GM12874 (cell line): ENCODE measurements at regions not wholly inside any gene's neighbourhood (a gene's known extent, or its start where the extent isn't known, plus 50 kb on each side); places are given as distances from the start of the nearest gene placed in this dataset.

Experiments
- TF ChIP-seq, protein P1 (sequence below): IDR thresholded peaks from 2 replicates; pipeline ENCODE4 v1.5.1; 2011; ENCODE audit warnings: low read depth, mild to moderate bottlenecking, control low read depth, low read length, moderate library complexity; ENCODE audit not compliant: insufficient read depth

DNA sequence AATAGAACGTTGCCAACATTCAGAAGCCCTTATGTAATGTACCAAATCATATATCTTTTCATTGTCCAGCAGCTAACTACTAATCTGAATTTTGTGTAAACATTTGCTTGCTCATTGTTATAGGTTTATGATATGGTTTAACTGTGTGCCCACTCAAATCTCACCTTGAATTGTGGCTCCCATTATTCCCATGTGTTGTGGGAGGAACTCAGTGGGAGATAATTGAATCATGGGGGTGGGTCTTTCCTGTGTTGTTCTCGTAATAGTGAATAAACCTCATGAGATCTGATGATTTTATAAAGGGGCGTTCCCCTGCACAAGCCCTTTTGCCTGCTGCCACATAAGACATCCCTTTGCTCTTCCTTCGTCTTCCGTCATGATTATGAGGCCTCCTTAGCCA is 91.9 kb upstream of the CLVS2 start:
- TF ChIP-seq, protein P1, sequence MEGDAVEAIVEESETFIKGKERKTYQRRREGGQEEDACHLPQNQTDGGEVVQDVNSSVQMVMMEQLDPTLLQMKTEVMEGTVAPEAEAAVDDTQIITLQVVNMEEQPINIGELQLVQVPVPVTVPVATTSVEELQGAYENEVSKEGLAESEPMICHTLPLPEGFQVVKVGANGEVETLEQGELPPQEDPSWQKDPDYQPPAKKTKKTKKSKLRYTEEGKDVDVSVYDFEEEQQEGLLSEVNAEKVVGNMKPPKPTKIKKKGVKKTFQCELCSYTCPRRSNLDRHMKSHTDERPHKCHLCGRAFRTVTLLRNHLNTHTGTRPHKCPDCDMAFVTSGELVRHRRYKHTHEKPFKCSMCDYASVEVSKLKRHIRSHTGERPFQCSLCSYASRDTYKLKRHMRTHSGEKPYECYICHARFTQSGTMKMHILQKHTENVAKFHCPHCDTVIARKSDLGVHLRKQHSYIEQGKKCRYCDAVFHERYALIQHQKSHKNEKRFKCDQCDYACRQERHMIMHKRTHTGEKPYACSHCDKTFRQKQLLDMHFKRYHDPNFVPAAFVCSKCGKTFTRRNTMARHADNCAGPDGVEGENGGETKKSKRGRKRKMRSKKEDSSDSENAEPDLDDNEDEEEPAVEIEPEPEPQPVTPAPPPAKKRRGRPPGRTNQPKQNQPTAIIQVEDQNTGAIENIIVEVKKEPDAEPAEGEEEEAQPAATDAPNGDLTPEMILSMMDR = no peak

DNA sequence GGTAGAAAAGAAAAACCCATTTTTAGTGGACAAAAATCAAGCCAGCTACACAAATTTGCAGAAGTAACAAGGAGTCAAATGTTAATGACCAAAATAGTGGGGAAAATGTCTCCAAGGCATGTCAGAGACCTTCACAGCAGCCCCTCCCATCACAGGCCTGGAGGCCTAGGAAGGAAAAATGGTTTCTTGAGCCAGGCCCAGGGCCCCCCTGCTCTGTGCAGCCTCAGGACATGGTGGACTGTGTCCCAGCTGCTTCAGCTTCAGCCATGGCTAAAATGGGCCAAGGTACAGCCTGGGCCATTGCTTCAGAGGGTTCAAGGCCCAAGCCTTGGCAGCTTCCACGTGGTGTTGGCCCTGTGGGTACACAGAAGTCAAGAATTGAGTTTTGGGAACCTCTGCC is 82.5 kb upstream of the CLVS2 start:
- TF ChIP-seq, protein P1 = no peak

DNA sequence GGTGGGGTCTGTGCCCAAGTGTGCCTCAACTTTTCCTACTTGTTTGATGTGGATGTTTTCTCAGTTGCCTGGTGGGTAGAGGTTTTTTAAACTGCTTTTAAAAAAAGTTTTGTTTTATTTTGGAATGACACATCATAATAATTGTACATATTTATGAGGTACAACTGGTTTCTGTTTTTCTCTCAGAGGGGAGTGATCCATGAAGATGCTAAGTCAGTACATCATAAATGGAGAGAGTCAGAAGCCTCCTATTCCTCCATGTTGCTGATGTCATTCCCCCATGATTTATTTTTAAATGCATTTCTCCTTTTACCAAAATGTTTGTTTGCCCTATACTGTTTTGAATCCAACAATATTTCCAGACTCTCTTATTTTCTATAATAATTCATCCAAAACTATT is 77.3 kb upstream of the CLVS2 start:
- TF ChIP-seq, protein P1 = no peak

DNA sequence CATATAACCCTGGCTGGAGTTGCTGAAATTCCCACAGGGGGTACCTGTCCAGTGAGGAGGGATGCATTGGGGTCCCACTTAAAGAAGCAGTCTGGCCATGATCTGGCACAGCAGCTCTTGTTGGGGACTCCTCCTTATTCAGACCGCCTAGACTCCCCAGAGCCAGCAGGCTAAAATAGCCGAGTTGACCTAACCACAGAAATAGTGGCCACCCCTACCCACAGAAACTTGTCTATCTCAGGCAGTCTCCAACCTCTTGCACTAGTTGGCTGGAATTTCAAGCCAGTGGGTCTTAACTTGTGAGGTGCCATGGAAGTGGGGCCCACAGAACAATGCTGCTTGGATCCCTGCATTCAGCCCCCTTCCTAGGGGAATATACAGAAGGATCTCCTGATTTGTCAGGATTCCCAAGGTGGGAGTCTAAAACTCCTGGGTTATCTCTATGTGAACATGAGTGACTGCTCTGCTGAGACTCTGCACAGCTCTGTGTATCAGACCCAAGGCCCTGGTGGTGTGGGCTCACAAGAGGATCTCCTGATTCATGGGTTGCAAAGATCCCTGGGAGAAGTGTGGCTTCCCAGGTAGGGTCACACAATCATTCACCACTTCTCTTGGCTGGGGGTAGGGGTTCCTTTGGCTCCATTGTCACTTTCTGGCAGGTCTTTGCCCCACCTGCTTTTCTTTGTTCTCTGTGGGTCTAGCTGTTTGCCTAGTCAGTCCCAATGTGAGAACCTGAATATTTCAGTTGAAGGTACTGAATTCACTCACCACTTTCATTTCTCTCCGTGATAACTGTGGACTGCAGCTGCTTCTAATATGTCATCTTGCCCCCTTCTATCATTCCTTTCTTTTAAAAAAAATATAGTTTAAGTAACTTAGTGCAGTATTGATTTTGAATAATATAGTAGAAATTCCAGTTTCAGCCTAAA is 65.5 kb upstream of the CLVS2 start:
- TF ChIP-seq, protein P1 = no peak

DNA sequence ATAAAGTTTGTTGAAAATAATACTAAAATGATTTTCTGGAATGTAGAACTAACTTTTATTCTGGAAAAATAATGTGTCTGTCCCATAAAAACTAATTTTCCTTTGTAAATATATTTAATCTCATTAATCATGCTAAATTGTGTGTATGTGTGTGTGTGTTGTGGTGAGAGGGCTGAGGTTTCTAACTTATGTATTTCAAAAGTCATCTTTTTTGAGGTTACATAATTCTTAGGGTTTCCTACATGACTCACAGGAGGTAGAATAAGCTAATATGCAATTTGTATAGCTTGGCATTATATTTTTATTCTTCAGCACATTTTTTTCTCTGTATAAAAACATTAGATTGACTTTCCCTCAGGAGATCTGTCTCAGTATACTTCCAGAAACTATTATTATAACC is 64.1 kb upstream of the CLVS2 start:
- TF ChIP-seq, protein P1 = no peak
